NCI-H2081 treated with DMSO at 0.1 percent for 48 hours (cell line): ENCODE measurements at regions not wholly inside any gene's neighbourhood (a gene's known extent, or its start where the extent isn't known, plus 50 kb on each side); places are given as distances from the start of the nearest gene placed in this dataset.
"Not testable (repeated sequence)": the region's sequence is repeated elsewhere in the genome, so short reads cannot be mapped to it uniquely, and the experiment has no call there.

ENCODE experiments used
- DNase-seq: peaks from one replicate; lab custom pipeline; 2025; lab: John Stamatoyannopoulos, UW

- no peak for DNase-seq
These were observed 127.5 kb upstream of the ID2 start for GRCh38 chr2:8554296-8554806.

DNA sequence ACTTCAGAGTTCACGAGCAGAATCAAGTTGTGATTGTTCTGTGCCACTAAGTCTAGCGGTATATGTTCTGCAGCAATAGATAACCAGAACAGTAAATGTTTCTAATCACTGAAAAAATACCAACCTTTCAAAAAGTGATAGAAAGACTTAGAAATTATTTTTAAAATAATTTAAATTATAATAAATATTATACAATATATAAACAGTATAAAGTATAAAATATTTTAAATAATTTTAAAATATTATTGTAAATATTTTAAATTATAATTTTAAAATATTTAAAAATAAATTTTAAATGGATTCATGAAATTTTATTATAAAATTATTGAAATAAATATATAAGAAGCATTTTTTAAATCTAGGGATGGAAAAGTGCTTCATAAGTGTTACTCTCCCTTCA, 126.3 kb upstream of the ID2 start:
- no peak for DNase-seq

- no peak for DNase-seq
These were observed 123.8 kb upstream of the ID2 start for GRCh38 chr2:8558096-8558495.

DNA sequence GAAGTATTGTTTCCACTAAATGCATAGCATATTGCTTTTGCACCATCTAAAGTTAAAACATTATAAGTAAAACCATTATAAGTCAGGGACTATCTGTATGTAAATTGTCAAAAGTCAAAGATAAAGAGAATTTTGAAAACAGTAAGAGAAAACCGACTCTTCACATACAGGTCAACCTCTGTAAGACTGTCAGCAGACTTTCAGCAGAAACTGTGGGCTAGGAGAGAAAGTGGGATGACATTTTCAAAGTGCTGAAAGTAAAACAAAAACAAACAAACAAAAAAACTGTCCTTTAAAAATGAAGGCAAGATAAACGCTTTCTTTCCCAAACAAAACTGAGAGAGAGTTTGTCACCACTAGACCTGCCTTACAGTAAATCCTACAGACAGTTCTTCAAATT, 122.9 kb upstream of the ID2 start:
- no peak for DNase-seq

- DNase-seq, result no peak
These were observed 122.1 kb upstream of the ID2 start for GRCh38 chr2:8559805-8560204.

- not testable (repeated sequence) for DNase-seq
These were observed 120.2 kb upstream of the ID2 start for GRCh38 chr2:8561692-8562091.

- DNase-seq, result no peak
These were observed 117.9 kb upstream of the ID2 start for GRCh38 chr2:8563814-8564474.

- no peak for DNase-seq
These were observed 117.4 kb upstream of the ID2 start for GRCh38 chr2:8564475-8564874.

DNA sequence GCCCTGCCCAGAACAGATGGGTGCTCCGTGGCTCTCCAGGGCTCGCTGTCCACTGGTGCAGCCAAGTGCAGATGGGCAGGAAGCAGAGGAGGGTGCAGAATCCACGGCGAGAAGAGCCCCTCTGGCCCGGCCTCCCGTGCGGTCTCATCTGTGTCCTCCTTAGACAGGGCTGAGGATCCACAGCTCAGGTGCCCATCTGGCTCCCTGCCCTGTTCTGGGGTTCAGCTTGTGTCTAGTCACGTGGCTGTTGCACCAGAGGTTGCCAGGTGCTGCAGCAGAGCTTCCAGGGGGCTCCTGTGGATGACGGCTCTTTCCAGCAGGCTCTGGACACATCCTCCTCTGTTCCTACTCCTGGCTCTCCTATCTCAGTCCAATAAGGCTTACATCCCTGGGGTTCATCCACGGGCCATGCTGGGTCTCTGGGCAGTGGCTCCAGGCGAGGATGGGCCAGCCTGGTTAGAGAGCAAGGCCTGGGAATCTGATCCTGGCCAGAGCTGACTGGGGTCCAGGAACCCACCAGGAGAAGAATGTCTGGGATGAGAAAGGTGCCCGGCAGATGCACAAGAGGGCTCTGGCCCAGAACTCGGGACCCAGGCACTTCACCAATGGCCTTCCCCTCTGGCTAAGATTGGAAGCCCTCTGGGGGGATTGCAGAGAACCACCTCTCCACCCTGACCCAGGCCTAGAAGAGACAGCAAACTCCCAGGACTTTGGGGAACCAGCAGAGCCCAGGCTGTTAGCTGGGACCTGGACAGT, 116.3 kb upstream of the ID2 start:
- DNase-seq, result no peak

DNA sequence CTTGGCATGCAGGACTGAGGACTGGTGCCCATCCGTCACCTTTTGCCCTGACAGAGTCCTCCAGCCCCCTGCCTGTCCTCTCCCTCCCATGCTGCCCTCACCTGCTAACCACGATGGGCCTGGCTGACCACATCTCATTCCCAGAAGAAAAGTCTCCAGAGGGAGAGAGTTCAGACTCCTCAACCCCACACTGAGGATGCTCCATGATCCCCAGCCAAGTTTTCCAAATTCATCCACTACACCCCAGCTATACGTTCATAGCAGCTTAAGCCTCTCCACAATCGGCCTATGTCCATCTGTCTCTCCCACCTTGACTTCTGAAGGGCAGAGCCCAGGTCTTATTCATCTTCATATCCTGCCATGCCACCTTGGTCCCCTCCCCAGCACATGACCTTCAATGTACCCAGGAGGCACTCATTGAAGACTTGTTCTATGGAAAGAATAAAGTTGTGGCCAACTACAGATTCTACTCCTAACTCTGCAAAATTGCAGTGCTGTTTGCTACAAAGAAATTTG, 115.6 kb upstream of the ID2 start:
- DNase-seq, result no peak

- peak; percentile 77 for DNase-seq
These were observed 114.9 kb upstream of the ID2 start for GRCh38 chr2:8566774-8567468.

DNA sequence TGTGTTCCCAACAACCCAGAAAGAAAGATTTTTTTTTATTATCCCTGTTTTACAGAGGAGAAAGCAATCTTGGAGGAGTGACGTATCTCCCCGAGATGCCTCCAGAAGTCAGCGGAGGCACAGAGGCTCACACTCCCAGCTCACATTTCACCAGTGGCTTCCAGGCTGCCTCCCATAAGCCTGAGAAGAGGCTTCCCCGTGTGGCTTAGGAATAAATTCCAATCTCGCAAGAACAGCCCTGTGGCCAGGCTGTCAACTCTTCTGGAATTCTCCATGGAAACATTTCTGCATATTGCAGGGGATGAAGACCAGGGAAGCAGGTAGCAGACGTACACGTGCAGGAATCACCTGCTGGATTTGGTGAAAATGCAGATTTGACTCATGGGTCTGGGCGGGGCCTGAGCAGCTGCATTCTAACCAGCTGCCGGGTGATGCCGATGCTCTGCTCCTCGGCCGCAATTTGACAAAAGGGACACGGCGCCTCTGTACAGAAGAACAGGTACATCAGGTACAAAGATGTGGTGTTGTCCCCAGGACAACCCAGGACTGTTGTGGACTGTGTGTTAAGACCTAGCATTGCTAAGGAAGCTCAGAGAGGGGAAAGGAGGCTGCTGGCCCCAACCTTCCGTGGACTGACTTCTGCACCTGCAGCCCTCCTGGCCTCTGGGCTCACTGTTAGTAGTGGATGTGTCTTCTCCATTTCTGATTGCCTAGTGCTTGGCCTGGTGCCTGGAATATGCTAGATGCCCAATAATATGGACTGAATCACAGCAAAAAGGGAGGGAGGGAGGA, 114.2 kb upstream of the ID2 start:
- no peak for DNase-seq

GRCh38 chr2:8568543-8569302, 113.1 kb upstream of the ID2 start:
- no peak for DNase-seq

DNA sequence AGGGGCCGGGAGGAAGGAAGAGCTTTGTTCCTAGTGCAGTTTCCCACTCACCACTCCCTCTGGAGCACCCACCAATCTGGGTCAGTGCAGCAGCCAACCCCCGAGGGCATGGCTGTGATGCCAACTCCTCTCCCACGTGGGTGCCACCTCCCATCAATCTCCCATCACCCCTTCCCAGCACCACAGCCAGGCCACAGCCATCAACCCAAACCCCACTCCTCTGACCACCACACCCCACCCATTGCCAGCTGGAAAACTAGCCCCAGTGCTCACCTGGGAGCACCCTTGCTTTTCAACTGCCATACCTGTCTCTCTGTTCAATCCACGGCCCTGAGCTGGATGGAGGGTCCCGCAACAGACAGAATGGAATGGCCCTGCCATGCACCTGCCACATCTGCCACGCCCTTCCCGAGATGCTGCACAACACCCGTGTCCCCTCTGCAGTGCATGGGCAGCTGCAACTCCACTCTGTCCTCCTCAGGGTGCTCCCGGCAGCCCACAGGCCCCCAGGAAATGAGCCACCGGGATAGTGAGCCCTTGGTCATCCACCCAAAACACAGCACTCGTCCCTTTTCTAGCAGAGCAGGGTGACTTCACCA, 112.4 kb upstream of the ID2 start:
- no peak for DNase-seq

- DNase-seq, result no peak
These were observed 111.2 kb upstream of the ID2 start for GRCh38 chr2:8570637-8571036.

DNA sequence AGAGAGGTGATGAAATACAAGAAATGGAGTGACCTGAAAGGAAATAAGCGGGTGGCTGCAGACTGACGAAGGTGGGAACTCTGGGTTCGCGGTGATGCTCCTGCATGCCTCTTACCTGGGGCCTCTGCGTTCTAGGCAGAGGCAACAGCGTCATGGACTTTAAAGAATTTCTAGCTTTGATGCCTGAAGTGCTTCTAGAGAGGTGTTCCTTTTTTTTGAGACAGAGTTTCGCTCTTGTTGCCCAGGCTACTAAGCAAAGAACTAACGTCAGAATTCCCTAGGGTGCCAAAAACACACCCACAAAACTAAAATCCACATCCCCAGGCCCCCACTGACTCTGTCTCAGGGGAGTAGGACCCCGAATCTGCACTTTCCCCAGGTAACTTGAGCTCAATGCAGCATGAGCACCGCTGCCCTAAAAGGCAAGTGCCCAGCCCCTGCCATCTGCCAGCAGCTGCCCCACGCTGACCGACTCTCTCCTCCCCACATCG, 110.5 kb upstream of the ID2 start:
- DNase-seq, result no peak

DNA sequence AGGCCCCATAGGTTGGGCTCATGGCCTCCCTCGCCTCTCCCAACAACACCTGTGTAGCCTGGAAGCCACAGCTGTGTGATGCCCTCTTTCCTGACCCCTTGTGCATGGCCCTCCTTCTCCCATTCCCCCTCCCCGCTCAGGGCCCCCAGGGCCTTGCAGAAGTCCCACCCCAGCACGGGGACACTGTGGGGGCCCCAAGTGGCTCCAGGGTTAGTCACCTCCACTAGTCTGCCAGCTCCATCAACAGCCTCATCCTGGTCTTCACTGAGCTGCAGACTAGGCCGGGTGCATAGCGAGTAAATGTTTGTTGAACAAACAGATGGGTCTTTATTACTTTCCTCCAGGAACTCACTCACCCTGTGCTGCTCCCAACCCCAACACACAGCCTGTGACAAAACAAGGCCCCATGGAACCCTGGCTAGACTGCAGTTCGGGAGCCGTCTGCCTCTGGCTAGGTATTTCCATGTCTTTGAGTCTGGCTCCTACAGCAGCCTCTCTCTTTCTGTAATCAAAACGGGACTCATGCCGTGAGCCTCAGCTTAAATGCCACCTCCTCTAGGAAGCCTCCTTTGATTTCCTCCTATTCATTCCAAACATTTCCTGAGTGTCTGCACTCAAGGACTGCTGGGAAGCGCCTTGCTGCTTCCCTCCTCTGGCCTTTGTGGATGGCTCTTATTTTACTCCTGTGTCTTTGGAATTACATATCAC, 109.9 kb upstream of the ID2 start:
- no peak for DNase-seq

- no peak for DNase-seq
These were observed 109.1 kb upstream of the ID2 start for GRCh38 chr2:8572712-8573233.

DNA sequence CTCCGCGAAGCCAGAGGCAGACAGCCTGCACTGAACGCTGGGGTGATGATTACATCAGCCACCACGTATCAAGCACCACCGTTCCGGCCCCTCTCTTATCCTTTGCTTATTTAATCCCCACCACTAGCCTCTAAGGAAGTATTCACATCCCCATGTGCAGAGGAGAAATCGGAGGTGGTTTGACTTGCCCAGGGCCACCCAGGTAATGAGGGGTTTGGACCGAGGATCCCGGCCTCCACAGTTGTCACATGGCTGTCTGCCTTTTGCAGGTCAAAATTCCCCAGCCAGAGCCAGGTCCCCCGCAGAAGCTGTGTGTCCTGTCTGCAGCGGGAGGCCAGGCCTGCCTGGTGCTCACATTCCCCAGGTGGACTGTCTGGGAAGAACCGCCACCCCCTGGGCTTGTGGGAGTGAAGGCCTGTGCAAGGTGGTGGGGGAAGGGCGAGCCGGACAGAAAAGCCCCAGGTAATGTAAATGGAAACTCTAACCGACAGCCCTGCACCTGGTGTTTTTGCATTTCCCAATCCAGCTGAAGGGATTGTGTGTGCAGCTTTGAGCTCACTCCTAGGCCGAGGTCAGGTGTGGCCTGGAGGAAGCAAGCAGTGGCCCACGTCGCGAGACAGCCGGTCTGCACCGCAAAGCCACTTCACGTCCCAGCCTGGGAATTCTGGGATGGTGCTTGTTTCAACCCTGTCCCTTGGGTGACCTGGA, 108.5 kb upstream of the ID2 start:
- DNase-seq, result no peak
